HUES64 (cell line): ENCODE measurements at regions not wholly inside any gene's neighbourhood (a gene's known extent, or its start where the extent isn't known, plus 50 kb on each side); places are given as distances from the start of the nearest gene placed in this dataset.
"Not testable (repeated sequence)": the region's sequence is repeated elsewhere in the genome, so short reads cannot be mapped to it uniquely, and the experiment has no call there.

Source experiments
- H3K27ac ChIP-seq: 2 replicates; pipeline ENCODE4 v1.7.0; 2013; ENCODE audit warnings: low read depth, low read length, inconsistent platforms
- H3K27me3 ChIP-seq: 2 replicates; pipeline ENCODE4 v1.6.1; 2013; ENCODE audit warnings: mild to moderate bottlenecking, low read length; ENCODE audit not compliant: insufficient read depth
- H3K36me3 ChIP-seq: 2 replicates; pipeline ENCODE4 v1.6.1; 2013; ENCODE audit warnings: mild to moderate bottlenecking, low read length; ENCODE audit not compliant: insufficient read depth
- H3K4me1 ChIP-seq: 2 replicates; pipeline ENCODE4 v1.6.1; 2013; ENCODE audit warnings: mild to moderate bottlenecking, low read length, moderate library complexity; ENCODE audit not compliant: insufficient read depth
- H3K4me3 ChIP-seq: 2 replicates; pipeline ENCODE4 v1.5.1; 2013; ENCODE audit warnings: mild to moderate bottlenecking, low read length, moderate library complexity
- H3K9ac ChIP-seq: 2 replicates; pipeline ENCODE4 v1.6.1; 2013; ENCODE audit warnings: mild to moderate bottlenecking, low read depth, low read length
- H3K9me3 ChIP-seq: 2 replicates; pipeline ENCODE4 v1.6.1; 2013; ENCODE audit warnings: low read depth, low read length; ENCODE audit not compliant: insufficient read depth
- WGBS: fragments of 150-250, 120-280 bp; methylation state at CpG from one replicate; pipeline ENCODE4 v1.1.7; 2013; ENCODE audit warnings: missing lambda C conversion rate; 5-methylcytosine and 5-hydroxymethylcytosine counted together

DNA sequence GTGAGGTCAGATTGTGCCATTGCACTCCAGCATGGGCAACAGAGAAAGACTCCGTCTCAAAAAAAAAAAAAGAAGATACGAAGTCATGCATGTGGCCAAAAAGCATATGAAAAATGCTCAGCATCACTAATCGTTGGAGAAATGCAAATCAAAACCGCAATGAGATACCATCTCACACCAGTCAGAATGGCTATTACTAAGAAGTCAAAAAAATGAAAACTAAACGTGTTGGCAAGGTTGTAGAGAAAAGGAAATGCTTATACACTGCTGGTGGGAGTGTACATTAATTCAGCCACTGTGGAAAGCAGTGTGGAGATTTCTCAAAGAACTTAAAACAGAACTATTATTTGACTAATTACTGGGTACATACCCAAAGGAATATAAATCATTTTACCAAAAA, 156.1 kb upstream of the GRM7 start:
- H3K9me3 ChIP-seq, H3K27ac ChIP-seq, H3K36me3 ChIP-seq, H3K4me3 ChIP-seq, H3K27me3 ChIP-seq, H3K4me1 ChIP-seq, H3K9ac ChIP-seq: not testable (repeated sequence)
- WGBS, result 76% methylated on average over 5 of the region's 5 CpGs

DNA sequence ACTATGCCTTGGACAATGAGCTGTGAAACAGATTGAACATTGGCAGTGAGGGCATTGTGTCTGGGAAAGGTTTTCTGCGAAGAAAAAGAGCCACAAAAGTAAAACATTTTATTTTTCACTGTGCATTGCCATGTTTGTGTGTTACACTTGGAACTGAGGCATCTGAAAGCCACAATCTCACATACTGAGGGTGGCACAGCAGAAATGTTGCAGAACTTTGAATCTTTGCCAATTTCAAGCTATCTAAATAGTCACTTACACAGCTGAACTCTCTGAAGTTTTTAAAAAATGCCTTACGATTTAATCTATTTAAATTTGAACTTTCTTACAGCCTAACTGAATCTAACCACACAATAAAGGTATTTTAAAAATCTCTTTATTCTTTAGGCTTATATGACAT, 154.1 kb upstream of the GRM7 start:
- Histone ChIP-seq H3K9ac (no peak overlapping the region), H3K27ac (no peak overlapping the region), H3K27me3 (no peaks in the 10 kb centered on the region), H3K4me3 (no peak overlapping the region), H3K9me3 (no peaks in the 10 kb centered on the region), H3K4me1 (no peaks in the 10 kb centered on the region), H3K36me3 (no peaks in the 10 kb centered on the region)
- WGBS, result 0% methylated on average over 1 of the region's 2 CpGs

DNA sequence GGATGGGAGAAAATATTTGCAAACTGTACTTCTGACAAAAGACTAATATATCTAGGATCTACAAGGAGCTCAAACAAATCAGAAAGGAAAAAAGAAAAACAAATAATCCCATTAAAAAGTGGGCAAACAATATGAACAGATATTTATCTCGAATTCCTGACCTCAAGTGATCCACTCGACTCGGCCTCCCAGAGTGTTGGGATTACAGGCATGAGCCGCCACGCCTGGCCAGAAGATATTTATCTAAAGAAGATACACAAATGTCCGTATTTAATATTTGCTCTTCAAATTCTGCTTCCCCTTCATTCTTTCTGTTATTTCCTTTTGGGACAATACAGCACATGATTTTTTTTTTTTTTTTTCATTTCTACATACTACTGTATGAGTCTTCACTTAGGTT, 151.7 kb upstream of the GRM7 start:
- no peaks in the 10 kb centered on the region for H3K4me1 ChIP-seq
- WGBS, result 93% methylated on average over 6 of the region's 6 CpGs
- H3K9ac ChIP-seq, result no peak overlapping the region
- no peak overlapping the region for H3K4me3 ChIP-seq
- no peaks in the 10 kb centered on the region for H3K27me3 ChIP-seq
- no peak overlapping the region for H3K27ac ChIP-seq
- no peaks in the 10 kb centered on the region for H3K36me3 ChIP-seq
- no peaks in the 10 kb centered on the region for H3K9me3 ChIP-seq

DNA sequence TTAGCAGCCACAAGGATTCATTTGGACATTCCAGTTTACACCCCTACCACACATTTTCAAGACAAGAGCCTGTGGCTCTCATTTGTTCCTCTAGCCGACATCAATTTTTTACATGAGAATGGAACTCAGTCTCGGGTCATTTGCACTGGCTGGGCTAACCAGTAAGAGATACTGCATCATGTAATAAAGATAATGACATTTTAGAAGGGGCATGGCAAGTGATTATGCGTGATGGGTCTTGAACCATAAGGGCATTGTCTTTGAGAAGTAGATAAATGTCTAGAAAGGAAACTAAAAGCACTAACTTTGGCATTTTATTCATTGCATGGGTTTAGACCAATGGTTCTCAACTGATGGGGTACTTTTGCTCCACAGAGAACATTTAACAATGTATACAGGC, 146.0 kb upstream of the GRM7 start:
- 88% methylated on average over 3 of the region's 3 CpGs for WGBS

DNA sequence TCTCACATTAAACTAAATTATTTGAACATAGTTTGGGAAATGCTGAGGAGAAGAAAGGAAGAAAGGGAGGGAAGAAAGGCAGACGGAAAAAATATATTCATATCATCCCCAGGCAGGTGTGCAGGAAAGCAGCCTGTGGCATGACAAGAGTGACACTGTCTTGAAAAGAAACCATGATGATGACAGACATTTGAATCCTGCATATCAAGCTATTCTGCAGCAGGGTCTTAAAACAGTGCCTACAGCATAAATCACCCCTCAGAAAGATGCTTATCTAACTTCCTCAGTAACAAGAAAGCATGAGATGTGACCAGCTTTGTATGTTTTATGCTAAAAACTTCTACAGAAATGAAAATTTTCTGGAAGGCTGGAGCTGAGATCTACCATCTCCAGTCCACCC, 144.5 kb upstream of the GRM7 start:
- Histone ChIP-seq H3K36me3 (no peaks in the 10 kb centered on the region), H3K27me3 (no peaks in the 10 kb centered on the region), H3K27ac (no peak overlapping the region), H3K9ac (no peak overlapping the region), H3K4me3 (no peak overlapping the region), H3K9me3 (no peaks in the 10 kb centered on the region), H3K4me1 (no peaks in the 10 kb centered on the region; the same call in 1 of the 2 replicates)
- WGBS, result no CpG with 5 or more reads among the region's 1 CpG

More for the DNA sequence above, 146.0 kb upstream of the GRM7 start:
- Histone ChIP-seq H3K36me3 (no peaks in the 10 kb centered on the region), H3K27ac (no peak overlapping the region), H3K9me3 (no peaks in the 10 kb centered on the region), H3K4me3 (no peak overlapping the region), H3K4me1 (no peaks in the 10 kb centered on the region; the same call in 1 of the 2 replicates), H3K27me3 (no peaks in the 10 kb centered on the region), H3K9ac (no peak overlapping the region)

DNA sequence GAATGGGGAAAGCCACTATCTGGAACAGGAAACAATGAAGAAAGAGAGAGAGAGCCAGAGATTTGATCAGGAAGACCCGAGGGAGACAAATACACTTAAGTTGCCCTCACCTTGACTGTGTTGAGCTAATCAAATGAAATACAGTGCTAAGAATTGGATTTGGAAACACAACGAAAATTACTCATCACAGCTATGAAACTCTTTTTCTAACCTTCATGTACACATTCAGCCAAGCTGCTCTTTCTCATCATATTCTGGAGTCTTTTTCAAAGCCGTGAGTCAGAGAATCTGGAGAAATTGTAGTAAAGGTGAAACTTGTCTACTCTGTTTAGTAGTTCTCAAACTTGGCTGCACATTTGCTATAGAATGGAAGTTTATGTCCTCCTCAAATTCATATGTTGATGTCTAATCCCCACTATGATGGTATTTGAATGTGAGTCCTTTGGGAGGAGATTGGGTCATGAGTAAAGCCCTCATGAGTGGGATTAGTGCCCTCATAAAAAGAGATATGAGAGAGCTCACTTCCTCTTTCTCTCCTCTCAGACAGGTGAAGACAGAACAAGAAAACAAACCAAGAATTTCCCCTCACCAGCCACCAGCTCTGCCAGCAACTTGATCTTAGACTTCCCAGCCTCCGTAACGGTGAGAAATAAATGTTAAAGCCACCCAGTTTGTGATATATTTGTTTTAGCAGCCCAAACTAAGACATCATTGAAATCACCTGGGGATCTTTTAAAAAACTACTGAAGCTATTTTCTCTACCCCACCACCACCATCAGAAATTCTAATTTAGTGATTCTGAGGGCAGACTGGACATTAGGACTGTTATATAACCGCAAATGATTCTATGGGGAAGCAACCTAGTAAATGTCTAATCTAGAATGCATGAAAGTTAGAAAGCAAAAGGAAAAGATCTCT, 143.6 kb upstream of the GRM7 start:
- Histone ChIP-seq H3K36me3 (no peaks in the 10 kb centered on the region), H3K27ac (no peak overlapping the region), H3K4me1 (no peaks in the 10 kb centered on the region; the same call in 1 of the 2 replicates), H3K9ac (no peak overlapping the region), H3K4me3 (no peak overlapping the region), H3K9me3 (no peaks in the 10 kb centered on the region), H3K27me3 (no peaks in the 10 kb centered on the region)
- 96% methylated on average over 5 of the region's 6 CpGs for WGBS

DNA sequence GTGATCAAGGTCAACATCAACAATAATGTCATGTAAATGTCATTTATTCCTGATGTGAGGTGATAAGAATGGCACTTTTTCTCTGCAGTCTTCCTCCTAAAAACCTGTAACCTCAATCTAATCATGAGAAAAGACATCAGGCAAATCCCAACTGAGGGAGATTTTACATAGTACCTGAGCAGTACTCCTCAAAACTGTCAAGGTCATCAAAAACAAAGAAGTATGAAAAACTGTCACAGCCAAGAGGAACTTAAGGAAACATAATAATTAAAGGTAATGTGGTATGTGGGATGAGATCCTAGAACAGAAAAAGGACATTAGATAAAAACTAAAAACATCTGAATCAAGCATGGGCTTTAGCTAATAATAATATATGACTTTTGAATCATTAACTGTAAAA, 140.9 kb upstream of the GRM7 start:
- Histone ChIP-seq H3K4me3 (no peak overlapping the region), H3K9me3 (no peaks in the 10 kb centered on the region), H3K4me1 (no peaks in the 10 kb centered on the region; the same call in 1 of the 2 replicates), H3K36me3 (no peaks in the 10 kb centered on the region), H3K27ac (no peak overlapping the region), H3K27me3 (no peaks in the 10 kb centered on the region), H3K9ac (no peak overlapping the region)

DNA sequence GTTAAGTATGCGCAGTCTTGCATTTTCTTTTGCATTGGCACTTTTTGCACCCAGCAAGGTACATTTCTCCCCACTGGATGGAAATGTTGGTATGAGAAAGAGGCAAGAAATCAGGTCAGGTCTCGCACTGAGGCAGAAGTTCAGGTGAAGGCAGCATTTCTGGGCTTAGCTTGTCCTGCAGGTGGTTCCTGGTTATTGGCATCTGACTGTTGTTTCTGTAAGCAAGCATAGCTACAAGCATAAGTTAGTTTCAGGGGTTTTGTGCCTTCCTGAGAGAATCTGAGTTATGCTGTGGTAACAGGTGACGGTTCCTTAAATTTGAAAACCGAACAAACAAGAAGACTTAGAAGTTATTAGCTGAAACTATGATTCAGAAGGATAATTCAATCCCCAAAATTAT, 139.4 kb upstream of the GRM7 start:
- Histone ChIP-seq H3K36me3 (no peaks in the 10 kb centered on the region), H3K4me1 (no peaks in the 10 kb centered on the region), H3K9me3 (no peaks in the 10 kb centered on the region), H3K9ac (no peak overlapping the region), H3K4me3 (no peak overlapping the region), H3K27ac (no peak overlapping the region), H3K27me3 (no peaks in the 10 kb centered on the region)
- 84% methylated on average over 4 of the region's 4 CpGs for WGBS

DNA sequence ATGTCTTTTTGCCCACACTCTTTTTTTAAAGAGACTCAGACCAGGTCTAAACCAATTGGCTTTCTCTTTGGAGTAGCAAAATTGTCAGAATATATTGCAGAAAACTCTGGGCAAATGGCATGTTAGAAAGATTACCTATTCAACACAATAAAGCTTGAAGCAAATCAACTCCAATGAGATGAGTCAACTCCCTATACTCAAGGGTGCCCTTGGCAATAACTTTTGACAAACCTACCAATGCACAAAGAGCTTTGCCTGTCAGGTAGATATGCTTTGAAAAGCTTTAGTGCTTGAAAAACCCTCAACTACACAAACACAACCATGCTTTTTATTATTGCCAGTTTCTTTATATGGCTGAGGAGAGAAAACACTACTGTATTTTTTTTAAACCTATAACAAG, 137.7 kb upstream of the GRM7 start:
- H3K4me3 ChIP-seq, result no peak overlapping the region
- no peak overlapping the region for H3K9ac ChIP-seq
- no peaks in the 10 kb centered on the region for H3K9me3 ChIP-seq
- no peaks in the 10 kb centered on the region for H3K36me3 ChIP-seq
- H3K27me3 ChIP-seq, result no peaks in the 10 kb centered on the region
- H3K4me1 ChIP-seq, result no peaks in the 10 kb centered on the region
- no peak overlapping the region for H3K27ac ChIP-seq

DNA sequence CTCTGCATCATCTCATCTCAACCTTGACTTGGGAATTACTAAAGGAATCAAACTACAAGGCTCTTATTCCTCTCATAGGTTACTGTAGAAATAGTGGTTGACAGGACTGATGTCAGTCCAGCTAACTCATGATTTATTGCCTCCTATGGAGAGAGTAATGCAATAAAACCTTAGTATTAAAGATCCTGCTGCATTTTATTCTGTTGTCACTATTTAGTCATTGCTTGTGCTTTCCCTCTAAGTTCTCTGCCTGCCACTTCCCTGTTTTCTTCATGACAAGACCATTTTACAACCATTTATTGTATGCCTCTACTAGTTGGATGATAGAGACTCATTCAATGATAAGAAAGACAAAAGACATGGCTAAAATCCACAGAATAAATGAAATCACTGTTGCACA, 134.1 kb upstream of the GRM7 start:
- Histone ChIP-seq H3K4me1 (no peaks in the 10 kb centered on the region), H3K9ac (no peak overlapping the region), H3K4me3 (no peak overlapping the region), H3K36me3 (no peaks in the 10 kb centered on the region), H3K27me3 (no peaks in the 10 kb centered on the region), H3K9me3 (no peaks in the 10 kb centered on the region), H3K27ac (no peak overlapping the region)

DNA sequence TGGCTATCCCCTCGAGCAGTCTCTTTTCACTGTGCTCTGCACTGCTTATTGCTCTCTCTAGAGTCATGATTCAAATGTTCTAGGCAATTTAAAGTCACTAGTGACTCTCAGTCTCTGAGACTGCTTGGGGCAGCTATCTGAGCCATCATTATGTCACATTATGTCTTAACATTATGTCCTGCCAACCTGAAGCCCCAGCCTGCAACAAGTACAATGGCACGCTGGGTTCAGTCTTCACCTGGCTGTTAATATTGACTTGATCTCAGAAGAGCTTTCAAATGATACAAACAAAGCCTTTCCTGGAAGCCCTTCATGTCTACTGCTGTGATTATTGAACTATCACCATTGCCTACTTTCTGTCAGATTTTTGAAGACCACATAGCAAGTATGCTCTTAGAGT, 128.1 kb upstream of the GRM7 start:
- H3K9ac ChIP-seq, result no peak overlapping the region
- no peak overlapping the region for H3K4me3 ChIP-seq
- H3K4me1 ChIP-seq, result no peaks in the 10 kb centered on the region
- no peak overlapping the region for H3K27ac ChIP-seq
- H3K27me3 ChIP-seq, result no peaks in the 10 kb centered on the region
- H3K9me3 ChIP-seq, result no peaks in the 10 kb centered on the region
- H3K36me3 ChIP-seq, result no peaks in the 10 kb centered on the region
- WGBS, result 75% methylated on average over 2 of the region's 2 CpGs
